ENCODE measurements at regions not wholly inside any gene's neighbourhood (a gene's known extent, or its start where the extent isn't known, plus 50 kb on each side); places are given as distances from the start of the nearest gene placed in this dataset.

DNA sequence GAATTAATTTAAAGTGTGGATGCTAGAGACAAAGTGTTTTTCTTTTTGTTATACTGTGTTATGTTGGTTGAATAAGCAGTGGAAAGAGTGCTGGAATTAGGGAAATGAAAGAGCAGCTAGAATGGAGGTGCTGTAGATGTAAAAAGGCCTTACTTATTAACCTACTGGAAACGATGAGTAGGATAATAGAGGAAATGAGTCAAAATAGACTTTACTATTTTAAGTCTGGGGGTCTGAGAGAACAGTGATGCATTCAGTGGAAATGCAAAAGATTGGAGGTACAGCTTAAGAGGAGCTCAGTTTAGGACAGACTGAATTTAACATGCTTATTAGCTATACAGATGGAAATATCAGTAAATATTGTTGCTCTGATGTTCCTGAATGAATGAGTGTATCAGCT, 674.0 kb downstream of the OTOL1 start:
- Histone ChIP-seq H3K27me3 (no peaks in the 10 kb centered on the region), H3K36me3 (no peaks in the 10 kb centered on the region), H3K4me1 (no peaks in the 10 kb centered on the region), H3K4me3 (no peak overlapping the region), H3K27ac (no peak overlapping the region), H3K9me3 (peaks cover 0 to 4% (median 0%) of the 10 kb centered on the region in 4 donors)
- WGBS, 2 donors: 71 to 72% methylated on average over 1 of the region's 1 CpG
- no peak for ATAC-seq (ENCODE audit: low FRiP score in 2 of 2)
- TF ChIP-seq POLR2A (IDR thresholded peaks at IDR 0.05): no peak
- no peak for DNase-seq

DNA sequence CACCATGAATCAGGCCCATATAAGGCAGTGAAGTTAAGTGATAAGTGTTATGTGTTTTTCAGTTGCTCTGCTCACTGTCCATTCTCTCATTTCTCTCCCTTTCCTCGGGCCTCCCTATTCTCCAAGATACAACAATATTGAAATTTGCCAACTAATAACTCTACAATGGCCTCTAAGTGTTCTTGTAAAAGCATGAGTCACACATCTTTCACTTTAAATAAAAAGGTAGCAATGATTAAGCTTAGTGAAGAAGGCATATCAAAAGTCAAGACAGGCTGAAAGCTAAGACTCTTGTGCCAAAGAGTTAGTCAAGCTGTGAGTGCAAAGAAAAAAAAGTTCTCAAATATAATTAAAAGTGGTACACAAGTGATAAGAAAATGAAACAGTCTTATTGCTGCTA, 675.4 kb downstream of the OTOL1 start:
- H3K27me3 ChIP-seq: no peaks in the 10 kb centered on the region
- no peak overlapping the region for H3K27ac ChIP-seq
- H3K9me3 ChIP-seq: peaks cover 0 to 4% (median 0%) of the 10 kb centered on the region in 4 donors
- H3K36me3 ChIP-seq: no peaks in the 10 kb centered on the region
- 39 to 48% methylated on average over 1 of the region's 1 CpG for WGBS, 2 donors
- TF ChIP-seq, protein P1, sequence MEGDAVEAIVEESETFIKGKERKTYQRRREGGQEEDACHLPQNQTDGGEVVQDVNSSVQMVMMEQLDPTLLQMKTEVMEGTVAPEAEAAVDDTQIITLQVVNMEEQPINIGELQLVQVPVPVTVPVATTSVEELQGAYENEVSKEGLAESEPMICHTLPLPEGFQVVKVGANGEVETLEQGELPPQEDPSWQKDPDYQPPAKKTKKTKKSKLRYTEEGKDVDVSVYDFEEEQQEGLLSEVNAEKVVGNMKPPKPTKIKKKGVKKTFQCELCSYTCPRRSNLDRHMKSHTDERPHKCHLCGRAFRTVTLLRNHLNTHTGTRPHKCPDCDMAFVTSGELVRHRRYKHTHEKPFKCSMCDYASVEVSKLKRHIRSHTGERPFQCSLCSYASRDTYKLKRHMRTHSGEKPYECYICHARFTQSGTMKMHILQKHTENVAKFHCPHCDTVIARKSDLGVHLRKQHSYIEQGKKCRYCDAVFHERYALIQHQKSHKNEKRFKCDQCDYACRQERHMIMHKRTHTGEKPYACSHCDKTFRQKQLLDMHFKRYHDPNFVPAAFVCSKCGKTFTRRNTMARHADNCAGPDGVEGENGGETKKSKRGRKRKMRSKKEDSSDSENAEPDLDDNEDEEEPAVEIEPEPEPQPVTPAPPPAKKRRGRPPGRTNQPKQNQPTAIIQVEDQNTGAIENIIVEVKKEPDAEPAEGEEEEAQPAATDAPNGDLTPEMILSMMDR (IDR thresholded peaks at IDR 0.05): no peak
- TF ChIP-seq POLR2A (IDR thresholded peaks at IDR 0.05): no peak
- TF ChIP-seq EP300 (IDR thresholded peaks at IDR 0.05): no peak
- TF ChIP-seq POLR2AphosphoS5 (IDR thresholded peaks at IDR 0.05): no peak
- ATAC-seq (ENCODE audit: low FRiP score in 2 of 2): no peak
- DNase-seq: no peak
- no peaks in the 10 kb centered on the region for H3K4me1 ChIP-seq
- no peak overlapping the region for H3K4me3 ChIP-seq

DNA sequence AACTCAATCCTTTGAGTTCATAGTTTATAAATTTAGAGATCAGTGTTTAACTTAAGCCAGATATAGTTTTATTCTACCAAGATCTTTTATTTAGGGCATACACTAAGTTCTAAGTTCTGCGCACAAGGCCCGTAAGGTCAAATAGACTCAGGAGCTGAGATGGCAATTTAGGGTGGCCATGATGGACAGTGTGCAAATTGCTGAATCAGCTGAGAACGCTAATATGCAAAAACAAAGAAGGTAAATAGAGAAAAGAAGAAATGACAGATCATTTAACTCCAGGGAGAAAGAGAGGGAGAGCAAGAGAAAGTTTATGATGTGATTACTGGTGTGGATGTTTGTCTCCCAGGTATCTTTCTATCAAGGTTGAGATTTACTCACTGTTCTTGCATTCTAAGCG, 678.5 kb downstream of the OTOL1 start:
- WGBS, 2 donors: 82% methylated on average over 4 of the region's 4 CpGs

DNA sequence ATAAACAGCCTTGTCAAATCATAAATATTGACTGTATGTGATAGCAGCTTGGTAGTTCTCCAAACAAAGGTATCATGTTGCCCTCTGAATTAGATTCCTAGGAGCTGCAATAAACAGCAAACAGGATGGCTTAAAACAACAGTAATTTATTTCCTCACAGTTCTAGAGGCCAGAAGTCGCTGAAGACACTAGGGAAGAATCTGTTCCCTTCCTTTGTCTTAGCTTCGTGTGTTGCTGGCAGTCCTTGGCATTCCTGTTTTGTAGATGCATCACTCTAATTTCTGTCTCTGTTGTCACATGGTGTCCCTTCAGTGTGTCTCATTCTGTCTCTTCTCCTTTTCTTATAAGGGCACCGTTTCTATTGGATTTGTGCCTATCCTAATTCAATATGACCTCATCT, 679.3 kb downstream of the OTOL1 start:
- ATAC-seq (ENCODE audit: low FRiP score in 2 of 2) (no peak), DNase-seq (no peak)
- H3K9me3 ChIP-seq: peaks cover 0 to 4% (median 0%) of the 10 kb centered on the region in 4 donors
- H3K4me3 ChIP-seq: no peak overlapping the region
- 36 to 47% methylated on average over 3 of the region's 3 CpGs for WGBS, 2 donors
- no peak for TF ChIP-seq POLR2AphosphoS5 (IDR thresholded peaks at IDR 0.05)
- no peak for TF ChIP-seq POLR2A (IDR thresholded peaks at IDR 0.05)
- TF ChIP-seq EP300 (IDR thresholded peaks at IDR 0.05): no peak
- TF ChIP-seq, protein P1 (IDR thresholded peaks at IDR 0.05): no peak
- H3K36me3 ChIP-seq: no peaks in the 10 kb centered on the region
- H3K4me1 ChIP-seq: no peaks in the 10 kb centered on the region
- H3K27ac ChIP-seq: no peak overlapping the region
- no peaks in the 10 kb centered on the region for H3K27me3 ChIP-seq

More for the DNA sequence above, 678.5 kb downstream of the OTOL1 start:
- H3K27ac ChIP-seq: no peak overlapping the region
- H3K9me3 ChIP-seq: peaks cover 0 to 4% (median 0%) of the 10 kb centered on the region in 4 donors
- DNase-seq: no peak
- ATAC-seq (ENCODE audit: low FRiP score in 2 of 2): no peak
- H3K27me3 ChIP-seq: no peaks in the 10 kb centered on the region
- H3K36me3 ChIP-seq: no peaks in the 10 kb centered on the region
- H3K4me1 ChIP-seq: no peaks in the 10 kb centered on the region
- TF ChIP-seq POLR2A (IDR thresholded peaks at IDR 0.05): no peak
- TF ChIP-seq, protein P1 (IDR thresholded peaks at IDR 0.05): no peak
- TF ChIP-seq POLR2AphosphoS5 (IDR thresholded peaks at IDR 0.05): no peak
- TF ChIP-seq EP300 (IDR thresholded peaks at IDR 0.05): no peak
- H3K4me3 ChIP-seq: no peak overlapping the region

DNA sequence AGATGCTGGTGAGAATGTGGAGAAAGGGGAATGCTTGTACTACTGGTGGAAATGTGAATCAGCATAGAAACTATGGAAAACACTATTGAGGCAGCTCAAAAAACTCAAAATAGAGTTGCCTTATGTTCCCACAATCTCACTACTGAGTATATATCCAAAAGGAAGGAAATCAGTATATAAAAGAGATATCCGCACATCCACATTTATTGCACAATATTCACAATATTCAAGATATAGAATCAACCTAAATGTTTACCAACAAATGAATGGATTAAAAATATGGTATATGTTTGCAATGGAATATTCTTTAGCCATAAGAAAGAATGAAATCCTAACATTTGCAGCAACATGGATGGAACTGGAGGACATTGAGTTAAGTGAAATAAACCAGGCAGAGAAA, 686.8 kb downstream of the OTOL1 start:
- no peak for ATAC-seq (ENCODE audit: low FRiP score in 2 of 2)
- H3K4me3 ChIP-seq: no peak overlapping the region
- no peaks in the 10 kb centered on the region for H3K27me3 ChIP-seq
- no peaks in the 10 kb centered on the region for H3K4me1 ChIP-seq
- no peaks in the 10 kb centered on the region for H3K9me3 ChIP-seq
- no peak for DNase-seq
- no peaks in the 10 kb centered on the region for H3K36me3 ChIP-seq
- WGBS, 2 donors: 93 to 95% methylated on average over 1 of the region's 1 CpG
- no peak for TF ChIP-seq EP300 (IDR thresholded peaks at IDR 0.05)
- no peak for TF ChIP-seq POLR2A (IDR thresholded peaks at IDR 0.05)
- TF ChIP-seq, protein P1 (IDR thresholded peaks at IDR 0.05): no peak
- TF ChIP-seq POLR2AphosphoS5 (IDR thresholded peaks at IDR 0.05): no peak
- no peak overlapping the region for H3K27ac ChIP-seq

Measured in upper lobe of left lung (tissue), 6 donors.